Activated T-helper 17 cell treated with anti-CD3 and anti-CD28 coated beads, Interleukin-2, amount 50 U/mL, for 72 hours (primary cell): ENCODE measurements at regions not wholly inside any gene's neighbourhood (a gene's known extent, or its start where the extent isn't known, plus 50 kb on each side); places are given as distances from the start of the nearest gene placed in this dataset.

Source experiments
- ATAC-seq: fragments of 150-1000 bp; cut with Tn5 transposase; replicated peaks from 2 replicates; pipeline ENCODE4 v1.10.0; 2021; ENCODE audit warnings: mild to moderate bottlenecking, moderate library complexity
- H3K27ac Mint-ChIP-seq: one replicate; pipeline ENCODE4 v1.8.0; 2022; ENCODE audit warnings: mixed read lengths
- H3K27me3 Mint-ChIP-seq: one replicate; pipeline ENCODE4 v1.8.0; 2022; ENCODE audit warnings: mixed read lengths
- H3K36me3 Mint-ChIP-seq: one replicate; pipeline ENCODE4 v1.8.0; 2022; ENCODE audit warnings: low read depth, mild to moderate bottlenecking, mixed read lengths
- H3K4me1 Mint-ChIP-seq: one replicate; pipeline ENCODE4 v1.8.0; 2022; ENCODE audit warnings: mixed read lengths
- H3K4me3 Mint-ChIP-seq: one replicate; pipeline ENCODE4 v1.8.0; 2022; ENCODE audit warnings: mild to moderate bottlenecking, mixed read lengths
- H3K9me3 Mint-ChIP-seq: one replicate; pipeline ENCODE4 v1.8.0; 2022; ENCODE audit warnings: mixed read lengths

DNA sequence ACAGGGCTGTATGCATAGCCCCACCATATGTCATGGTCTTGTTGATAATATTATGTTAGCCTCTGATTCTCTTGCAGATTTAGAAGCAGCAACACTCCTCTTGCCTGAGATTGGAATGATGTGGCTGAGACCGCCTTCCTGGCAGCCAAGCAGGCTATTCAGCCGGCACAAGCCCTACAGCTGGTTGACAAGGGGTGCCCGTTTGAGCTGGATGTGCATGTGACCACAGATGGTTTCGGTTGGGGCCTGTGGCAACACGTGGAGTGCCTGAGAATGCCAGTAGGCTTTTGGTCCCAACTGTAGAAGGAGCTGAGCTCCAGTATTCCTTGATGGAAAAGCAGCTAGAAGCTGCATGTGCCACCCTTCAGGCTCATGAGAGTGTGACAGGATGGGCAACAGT lies 303.6 kb upstream of the POU3F2 start:
- Mint-ChIP-seq H3K9me3 (peaks cover 3% of the 10 kb centered on the region), H3K36me3 (no peaks in the 10 kb centered on the region), H3K27ac (no peak overlapping the region), H3K4me3 (no peak overlapping the region), H3K27me3 (no peaks in the 10 kb centered on the region), H3K4me1 (no peaks in the 10 kb centered on the region)
- no peak for ATAC-seq

DNA sequence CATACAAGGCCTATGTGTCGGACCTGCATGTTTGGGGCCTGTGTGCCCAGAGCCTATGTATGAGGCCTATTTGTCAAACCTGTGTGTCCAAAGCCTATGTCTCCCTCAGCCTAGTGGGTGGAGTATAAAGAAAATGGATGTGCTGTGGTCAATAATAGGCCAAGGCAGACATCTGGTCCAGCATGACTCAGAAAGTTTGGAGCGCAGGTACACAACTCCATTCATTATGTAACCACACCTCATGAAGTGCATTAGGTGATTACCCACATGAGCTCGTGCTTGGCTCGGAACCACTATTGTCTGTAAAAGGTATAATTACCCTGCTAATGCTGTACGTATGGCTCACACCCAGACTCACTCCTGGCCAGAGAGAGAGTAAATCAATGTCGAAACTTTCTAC lies 302.4 kb upstream of the POU3F2 start:
- ATAC-seq = no peak
- no peaks in the 10 kb centered on the region for H3K4me1 Mint-ChIP-seq
- no peak overlapping the region for H3K4me3 Mint-ChIP-seq
- H3K36me3 Mint-ChIP-seq = no peaks in the 10 kb centered on the region
- H3K27ac Mint-ChIP-seq = no peak overlapping the region
- no peaks in the 10 kb centered on the region for H3K27me3 Mint-ChIP-seq
- H3K9me3 Mint-ChIP-seq = peaks cover 3% of the 10 kb centered on the region

DNA sequence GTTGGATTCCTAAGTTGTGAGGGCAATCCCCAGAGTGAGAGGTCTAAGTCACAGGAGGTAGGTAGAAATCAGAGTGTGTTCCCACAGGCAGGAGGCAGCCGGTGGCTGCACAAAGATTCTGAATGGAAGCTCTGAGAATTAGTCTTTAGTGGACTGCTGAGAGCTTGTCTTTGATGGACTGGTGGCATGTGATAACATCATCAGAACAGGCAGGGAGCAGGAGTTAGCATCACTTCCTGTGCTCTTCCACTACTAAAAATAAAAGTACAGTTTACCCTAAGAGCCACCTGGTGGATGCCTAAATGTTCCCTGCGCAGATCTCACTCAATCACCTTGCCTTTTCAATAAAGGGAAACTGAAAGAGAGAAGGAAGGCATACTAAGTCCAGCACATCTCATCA lies 294.6 kb upstream of the POU3F2 start:
- ATAC-seq = no peak
- Mint-ChIP-seq H3K27ac (no peak overlapping the region), H3K27me3 (no peaks in the 10 kb centered on the region), H3K36me3 (no peaks in the 10 kb centered on the region), H3K4me3 (no peak overlapping the region), H3K9me3 (peaks cover 3% of the 10 kb centered on the region), H3K4me1 (no peaks in the 10 kb centered on the region)

- Mint-ChIP-seq H3K27ac (no peak overlapping the region), H3K36me3 (no peaks in the 10 kb centered on the region), H3K9me3 (no peaks in the 10 kb centered on the region), H3K4me3 (no peak overlapping the region), H3K27me3 (peaks cover 3% of the 10 kb centered on the region), H3K4me1 (no peaks in the 10 kb centered on the region)
- no peak for ATAC-seq
Measured at GRCh38 chr6:98546376-98546775, 288.0 kb upstream of the POU3F2 start.

DNA sequence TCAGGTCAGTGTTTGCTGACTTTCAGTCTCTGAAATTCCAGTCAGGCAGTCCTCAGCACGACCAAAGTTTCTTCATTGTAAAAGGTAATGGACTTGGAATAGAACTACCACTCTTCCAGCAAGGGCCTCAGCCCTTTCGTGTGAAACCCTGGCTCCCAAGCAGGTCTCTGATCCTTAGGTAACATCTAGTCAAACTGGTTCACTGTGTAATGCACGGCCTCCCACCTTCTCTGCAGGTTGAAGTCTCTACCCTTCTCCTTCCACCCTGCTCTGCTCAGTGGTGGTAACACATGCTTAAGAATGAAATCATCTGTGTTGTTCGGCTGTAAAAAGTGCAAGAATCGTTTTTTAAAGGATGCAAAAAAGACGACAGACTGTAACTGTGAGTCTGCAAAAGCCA lies 287.2 kb upstream of the POU3F2 start:
- Mint-ChIP-seq H3K27me3 (peaks cover 3% of the 10 kb centered on the region), H3K9me3 (no peaks in the 10 kb centered on the region), H3K27ac (no peak overlapping the region), H3K4me1 (no peaks in the 10 kb centered on the region), H3K4me3 (no peak overlapping the region), H3K36me3 (no peaks in the 10 kb centered on the region)
- no peak for ATAC-seq

- no peak for ATAC-seq
- Mint-ChIP-seq H3K27ac (no peak overlapping the region), H3K4me1 (no peaks in the 10 kb centered on the region), H3K9me3 (no peaks in the 10 kb centered on the region), H3K36me3 (no peaks in the 10 kb centered on the region), H3K4me3 (no peak overlapping the region), H3K27me3 (peaks cover 3% of the 10 kb centered on the region)
Measured at GRCh38 chr6:98547634-98548033, 286.7 kb upstream of the POU3F2 start.

DNA sequence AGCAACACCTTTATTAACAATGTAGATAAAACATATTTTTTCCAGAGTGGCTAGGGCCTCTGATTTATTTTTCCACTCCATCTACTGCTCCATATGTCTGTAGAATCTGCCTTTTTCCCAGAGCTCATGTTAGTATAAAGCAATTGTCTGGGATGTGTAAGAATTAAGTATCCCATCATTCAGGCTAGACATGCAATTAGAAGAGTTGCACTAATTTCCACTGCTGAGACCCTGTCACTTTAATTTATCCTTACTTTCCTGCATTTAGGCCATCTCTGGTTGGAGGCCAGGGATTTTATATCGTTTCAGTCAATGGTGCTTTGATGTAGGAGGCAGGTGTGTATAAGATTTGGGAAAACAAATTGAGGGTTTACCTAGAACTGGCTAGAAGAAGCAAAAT lies 286.1 kb upstream of the POU3F2 start:
- ATAC-seq = no peak
- Mint-ChIP-seq H3K4me1 (no peaks in the 10 kb centered on the region), H3K9me3 (no peaks in the 10 kb centered on the region), H3K27me3 (peaks cover 3% of the 10 kb centered on the region), H3K27ac (no peak overlapping the region), H3K4me3 (no peak overlapping the region), H3K36me3 (no peaks in the 10 kb centered on the region)

- H3K4me1 Mint-ChIP-seq = no peaks in the 10 kb centered on the region
- H3K36me3 Mint-ChIP-seq = no peaks in the 10 kb centered on the region
- no peak overlapping the region for H3K4me3 Mint-ChIP-seq
- no peak for ATAC-seq
- no peaks in the 10 kb centered on the region for H3K9me3 Mint-ChIP-seq
- H3K27me3 Mint-ChIP-seq = no peaks in the 10 kb centered on the region
- H3K27ac Mint-ChIP-seq = no peak overlapping the region
Measured at GRCh38 chr6:98560418-98560817, 274.0 kb upstream of the POU3F2 start.

DNA sequence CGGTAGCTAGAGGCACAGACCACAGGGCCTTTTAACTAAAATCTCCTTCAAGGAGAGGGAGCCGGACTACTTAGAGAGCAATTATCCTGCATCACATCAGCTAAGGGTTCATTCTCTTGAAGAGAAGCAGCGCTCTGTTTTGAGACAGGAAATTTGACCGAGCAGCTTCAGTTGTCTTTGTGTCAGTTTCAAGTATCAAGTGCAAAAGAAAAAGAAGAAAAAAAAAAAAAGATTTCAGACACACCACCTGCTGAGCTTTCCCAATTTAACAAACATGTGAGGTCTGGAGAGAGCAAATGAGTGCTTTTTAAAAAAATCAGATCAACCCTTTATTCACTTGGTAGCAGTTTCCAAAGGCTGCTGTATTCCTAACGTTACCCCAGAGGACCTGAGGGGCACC lies 273.5 kb upstream of the POU3F2 start:
- no peak overlapping the region for H3K4me3 Mint-ChIP-seq
- H3K4me1 Mint-ChIP-seq = no peaks in the 10 kb centered on the region
- H3K27ac Mint-ChIP-seq = no peak overlapping the region
- no peak for ATAC-seq
- H3K27me3 Mint-ChIP-seq = no peaks in the 10 kb centered on the region
- no peaks in the 10 kb centered on the region for H3K9me3 Mint-ChIP-seq
- H3K36me3 Mint-ChIP-seq = no peaks in the 10 kb centered on the region

DNA sequence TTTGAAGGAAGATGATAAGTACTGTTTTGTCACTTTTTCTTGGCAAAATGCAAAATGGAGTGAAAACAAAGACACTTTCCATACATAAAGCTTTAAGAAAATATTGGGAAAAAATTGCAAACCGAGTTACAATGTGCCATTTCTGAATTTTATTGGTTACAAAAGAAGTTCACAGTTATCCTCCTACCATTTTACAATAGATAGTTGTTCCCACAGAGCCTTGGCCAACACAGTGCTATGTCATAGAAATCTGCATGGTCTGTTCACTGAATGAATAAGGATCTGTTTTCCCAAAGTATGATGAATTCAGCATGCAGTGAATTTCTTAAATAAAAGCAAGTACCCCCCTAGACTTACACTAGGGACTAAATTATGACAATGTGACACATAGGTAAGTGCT lies 268.2 kb upstream of the POU3F2 start:
- Mint-ChIP-seq H3K27me3 (peaks cover 3% of the 10 kb centered on the region), H3K27ac (no peak overlapping the region), H3K9me3 (peaks cover 3% of the 10 kb centered on the region), H3K4me3 (no peak overlapping the region), H3K36me3 (no peaks in the 10 kb centered on the region), H3K4me1 (no peaks in the 10 kb centered on the region)
- ATAC-seq = no peak

DNA sequence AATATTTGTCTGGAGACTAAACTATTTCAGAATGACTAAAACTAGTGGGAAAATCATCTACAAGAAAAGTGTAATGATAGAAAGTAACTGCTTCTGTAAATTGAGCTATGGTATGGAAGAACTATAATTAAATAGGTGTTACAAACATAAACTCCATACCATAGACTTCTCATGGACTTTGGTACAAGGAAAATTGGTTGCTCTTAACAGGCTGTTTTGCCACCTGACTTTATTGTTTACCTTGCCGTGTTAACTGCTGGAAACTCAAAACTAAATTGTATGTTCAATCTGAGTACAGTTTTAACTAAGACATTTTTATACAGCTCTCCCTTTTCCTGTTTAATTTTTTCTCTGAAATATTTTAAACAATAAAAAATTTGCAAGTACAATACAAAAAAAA lies 261.8 kb upstream of the POU3F2 start:
- no peak overlapping the region for H3K4me3 Mint-ChIP-seq
- ATAC-seq = no peak
- H3K4me1 Mint-ChIP-seq = no peaks in the 10 kb centered on the region
- no peaks in the 10 kb centered on the region for H3K36me3 Mint-ChIP-seq
- H3K9me3 Mint-ChIP-seq = peaks cover 1% of the 10 kb centered on the region
- H3K27ac Mint-ChIP-seq = no peak overlapping the region
- H3K27me3 Mint-ChIP-seq = peaks cover 1% of the 10 kb centered on the region

DNA sequence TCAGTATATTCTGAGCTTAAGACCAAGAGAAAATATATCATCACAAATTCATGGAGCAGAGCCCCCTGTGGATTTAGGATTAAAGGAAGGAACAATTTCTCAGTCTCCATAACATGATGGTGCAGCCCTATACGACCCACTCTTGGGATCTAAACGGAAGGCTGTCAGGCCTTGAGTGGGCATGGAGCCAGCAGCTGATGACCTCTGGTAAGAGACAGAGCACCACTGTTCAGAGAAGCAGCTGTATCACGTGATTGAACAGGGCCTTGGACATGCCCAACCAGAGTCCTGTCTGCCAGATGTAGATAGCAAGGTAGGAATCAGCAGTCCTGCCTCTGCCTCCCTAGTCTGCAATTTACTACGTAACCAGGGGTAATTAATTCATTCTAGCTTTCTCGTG lies 259.4 kb upstream of the POU3F2 start:
- no peak for ATAC-seq
- H3K4me3 Mint-ChIP-seq = no peak overlapping the region
- H3K27ac Mint-ChIP-seq = no peak overlapping the region
- no peaks in the 10 kb centered on the region for H3K9me3 Mint-ChIP-seq
- H3K36me3 Mint-ChIP-seq = no peaks in the 10 kb centered on the region
- no peaks in the 10 kb centered on the region for H3K4me1 Mint-ChIP-seq
- no peaks in the 10 kb centered on the region for H3K27me3 Mint-ChIP-seq

DNA sequence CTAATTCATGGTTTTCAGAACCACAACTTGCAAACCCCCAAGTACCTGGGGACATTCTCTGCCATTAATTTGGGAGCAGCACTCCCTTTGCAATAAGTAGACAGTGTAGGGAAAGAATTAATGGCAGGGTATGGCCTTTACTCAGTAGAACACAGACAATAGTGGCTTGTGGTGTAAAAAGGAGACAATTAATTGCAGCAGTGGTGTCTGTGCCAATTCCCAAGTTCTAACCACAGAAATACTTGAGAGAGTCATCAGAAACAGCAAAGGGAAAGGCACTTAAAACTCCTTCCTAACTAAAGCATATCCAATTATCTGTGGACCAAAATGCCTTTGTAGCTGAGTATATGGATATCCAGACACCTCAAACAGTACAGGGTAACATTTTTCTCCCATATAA lies 257.6 kb upstream of the POU3F2 start:
- H3K36me3 Mint-ChIP-seq = no peaks in the 10 kb centered on the region

DNA sequence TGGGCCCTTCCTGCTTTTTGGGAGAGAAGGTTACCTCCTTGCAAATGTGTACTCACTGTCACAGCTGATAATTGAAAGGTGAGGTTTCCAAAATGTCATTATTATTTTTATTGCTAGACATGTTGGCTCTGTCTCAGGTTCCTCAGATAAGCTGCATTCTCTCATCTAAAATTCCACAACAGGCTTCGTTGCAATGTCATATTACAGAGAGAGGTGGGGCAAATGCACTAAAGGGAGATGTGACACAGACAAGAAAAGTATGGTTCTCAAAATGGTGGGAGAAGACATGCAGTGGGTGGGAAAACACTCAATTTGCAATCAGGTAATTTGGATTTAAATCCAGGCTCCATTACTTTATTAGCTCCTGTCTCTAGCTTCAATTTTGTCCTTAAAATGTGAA lies 256.4 kb upstream of the POU3F2 start:
- Mint-ChIP-seq H3K27me3 (peaks cover 3% of the 10 kb centered on the region), H3K9me3 (no peaks in the 10 kb centered on the region), H3K36me3 (no peaks in the 10 kb centered on the region), H3K27ac (no peak overlapping the region), H3K4me1 (no peaks in the 10 kb centered on the region), H3K4me3 (no peak overlapping the region)
- no peak for ATAC-seq

More for the DNA sequence above, 257.6 kb upstream of the POU3F2 start:
- ATAC-seq = no peak
- Mint-ChIP-seq H3K9me3 (no peaks in the 10 kb centered on the region), H3K4me3 (no peak overlapping the region), H3K27me3 (peaks cover 3% of the 10 kb centered on the region), H3K4me1 (no peaks in the 10 kb centered on the region), H3K27ac (no peak overlapping the region)

DNA sequence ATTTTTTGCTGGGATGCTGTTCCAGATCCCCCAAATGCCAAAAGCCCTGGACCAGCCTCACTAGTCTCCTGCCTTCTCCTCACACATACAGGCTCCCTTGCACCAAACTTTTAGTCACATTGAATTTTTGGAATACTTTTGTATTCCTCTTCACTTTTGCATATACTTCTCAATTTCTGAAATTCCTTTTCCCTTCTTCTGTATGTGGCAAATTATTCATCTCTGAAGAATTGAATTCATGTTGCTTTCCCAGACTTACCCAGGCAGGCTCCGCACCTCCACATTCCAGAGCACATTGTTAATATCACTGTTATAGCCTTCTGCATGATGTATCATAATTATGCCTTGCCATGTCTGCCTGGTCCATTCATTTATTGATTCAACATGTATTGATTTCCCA lies 255.3 kb upstream of the POU3F2 start:
- peaks cover 3% of the 10 kb centered on the region for H3K27me3 Mint-ChIP-seq
- H3K4me1 Mint-ChIP-seq = no peaks in the 10 kb centered on the region
- H3K4me3 Mint-ChIP-seq = no peak overlapping the region
- no peak overlapping the region for H3K27ac Mint-ChIP-seq
- no peak for ATAC-seq
- no peaks in the 10 kb centered on the region for H3K9me3 Mint-ChIP-seq
- no peaks in the 10 kb centered on the region for H3K36me3 Mint-ChIP-seq

DNA sequence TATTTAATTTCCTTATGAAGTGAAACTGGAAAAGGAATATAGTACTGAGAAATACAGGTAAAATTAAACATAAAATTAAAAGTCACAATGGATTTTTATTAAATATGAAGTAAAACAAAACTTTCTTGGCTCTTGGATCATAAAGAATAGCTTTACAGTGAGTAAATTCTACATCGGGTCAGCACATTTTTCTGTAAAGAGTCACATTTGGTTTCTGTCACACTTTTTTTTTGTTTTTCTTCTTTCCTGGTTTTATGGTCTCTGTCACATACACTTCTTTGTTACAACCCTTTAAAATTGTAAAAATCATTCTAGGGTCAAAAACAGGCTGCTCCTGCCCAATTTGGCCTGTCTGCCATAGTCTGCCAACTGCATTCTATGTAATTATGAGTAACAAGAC lies 254.4 kb upstream of the POU3F2 start:
- Mint-ChIP-seq H3K27ac (no peak overlapping the region), H3K4me1 (no peaks in the 10 kb centered on the region), H3K36me3 (no peaks in the 10 kb centered on the region), H3K9me3 (no peaks in the 10 kb centered on the region), H3K27me3 (peaks cover 4% of the 10 kb centered on the region), H3K4me3 (no peak overlapping the region)
- no peak for ATAC-seq
